GM19324 (cell line): ENCODE measurements at regions not wholly inside any gene's neighbourhood (a gene's known extent, or its start where the extent isn't known, plus 50 kb on each side); places are given as distances from the start of the nearest gene placed in this dataset.
"Not testable (repeated sequence)": the region's sequence is repeated elsewhere in the genome, so short reads cannot be mapped to it uniquely, and the experiment has no call there.

ENCODE experiments used
- ATAC-seq: cut with Tn5 transposase; IDR thresholded peaks from one replicate; pipeline ENCODE4 v1.9.1; 2021; ENCODE audit warnings: mild to moderate bottlenecking, moderate library complexity; ENCODE audit not compliant: unreplicated experiment, low FRiP score

- ATAC-seq, result no peak
Measured at GRCh38 chr10:35855155-35855947, 213.3 kb upstream of the FZD8 start.

- ATAC-seq, result no peak
Measured at GRCh38 chr10:35854661-35855060, 212.6 kb upstream of the FZD8 start.

GRCh38 chr10:35852721-35853120, 210.6 kb upstream of the FZD8 start:
- no peak for ATAC-seq

- no peak for ATAC-seq
Measured at GRCh38 chr10:35848412-35848811, 206.3 kb upstream of the FZD8 start.

- ATAC-seq, result no peak
Measured at GRCh38 chr10:35844686-35845085, 202.6 kb upstream of the FZD8 start.

GRCh38 chr10:35843524-35844181, 201.6 kb upstream of the FZD8 start:
- ATAC-seq, result no peak

GRCh38 chr10:35838054-35838453, 196.0 kb upstream of the FZD8 start:
- no peak for ATAC-seq

- ATAC-seq, result no peak
Measured at GRCh38 chr10:35835545-35835944, 193.4 kb upstream of the FZD8 start.

GRCh38 chr10:35834877-35835494, 192.9 kb upstream of the FZD8 start:
- no peak for ATAC-seq

GRCh38 chr10:35827783-35828182, 185.7 kb upstream of the FZD8 start:
- ATAC-seq, result no peak

GRCh38 chr10:35824704-35825103, 182.6 kb upstream of the FZD8 start:
- no peak for ATAC-seq

GRCh38 chr10:35822316-35822715, 180.2 kb upstream of the FZD8 start:
- ATAC-seq, result no peak

GRCh38 chr10:35821339-35821911, 179.3 kb upstream of the FZD8 start:
- peak; percentile 87 for ATAC-seq

- no peak for ATAC-seq
Measured at GRCh38 chr10:35819736-35820135, 177.6 kb upstream of the FZD8 start.

- ATAC-seq, result no peak
Measured at GRCh38 chr10:35819011-35819410, 176.9 kb upstream of the FZD8 start.

- not testable (repeated sequence) for ATAC-seq
Measured at GRCh38 chr10:35817109-35817508, 175.0 kb upstream of the FZD8 start.

- ATAC-seq, result no peak
Measured at GRCh38 chr10:35813219-35813618, 171.1 kb upstream of the FZD8 start.

GRCh38 chr10:35808344-35808743, 166.2 kb upstream of the FZD8 start:
- no peak for ATAC-seq

- ATAC-seq, result no peak
Measured at GRCh38 chr10:35803046-35803445, 160.9 kb upstream of the FZD8 start.

- ATAC-seq, result no peak
Measured at GRCh38 chr10:35797187-35797586, 155.1 kb upstream of the FZD8 start.

GRCh38 chr10:35795131-35795824, 153.2 kb upstream of the FZD8 start:
- ATAC-seq, result no peak
